GM18511 (cell line): ENCODE measurements at regions not wholly inside any gene's neighbourhood (a gene's known extent, or its start where the extent isn't known, plus 50 kb on each side); places are given as distances from the start of the nearest gene placed in this dataset.
A peak's percentile ranks its signal among the peaks of the same experiment; 100 is the strongest.

Experiments used
- ATAC-seq: cut with Tn5 transposase; IDR thresholded peaks from one replicate; pipeline ENCODE4 v1.9.1; 2021; ENCODE audit warnings: mild to moderate bottlenecking, moderate library complexity; ENCODE audit not compliant: unreplicated experiment

GRCh38 chr1:55277377-55278130 lies 62.4 kb upstream of the USP24 start:
- peak; percentile 95 for ATAC-seq

- no peak for ATAC-seq
These were observed 61.7 kb upstream of the USP24 start for GRCh38 chr1:55276671-55277376.

- ATAC-seq: no peak
These were observed 60.8 kb upstream of the USP24 start for GRCh38 chr1:55275941-55276341.

DNA sequence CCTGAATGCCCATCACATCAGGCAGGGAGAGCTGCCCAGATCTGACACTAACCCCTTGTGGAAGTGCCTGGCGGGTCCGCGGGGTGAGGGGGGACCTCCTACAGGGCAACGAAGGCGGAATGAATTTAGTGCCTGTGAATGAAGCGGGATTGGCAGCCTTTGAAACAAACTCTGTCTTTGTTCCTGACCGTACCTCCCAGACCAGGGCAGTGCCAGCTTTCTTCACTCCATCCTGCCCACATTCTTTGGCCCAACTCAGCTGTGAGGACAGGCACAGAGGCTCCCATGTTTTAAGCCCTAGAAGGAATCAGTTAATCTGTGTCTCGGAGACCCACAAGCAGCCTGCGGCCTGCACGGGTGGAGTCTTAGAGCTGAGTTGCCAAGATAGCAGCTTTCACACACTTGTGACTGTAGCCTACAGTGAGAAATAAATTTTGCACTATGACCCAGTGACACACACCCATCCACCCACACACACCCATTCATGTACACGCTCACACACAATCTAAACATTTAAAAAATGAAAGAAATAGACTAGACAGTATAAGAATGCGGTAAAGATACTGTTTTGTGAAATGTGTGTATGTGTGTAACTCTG lies 60.1 kb upstream of the USP24 start:
- no peak for ATAC-seq

DNA sequence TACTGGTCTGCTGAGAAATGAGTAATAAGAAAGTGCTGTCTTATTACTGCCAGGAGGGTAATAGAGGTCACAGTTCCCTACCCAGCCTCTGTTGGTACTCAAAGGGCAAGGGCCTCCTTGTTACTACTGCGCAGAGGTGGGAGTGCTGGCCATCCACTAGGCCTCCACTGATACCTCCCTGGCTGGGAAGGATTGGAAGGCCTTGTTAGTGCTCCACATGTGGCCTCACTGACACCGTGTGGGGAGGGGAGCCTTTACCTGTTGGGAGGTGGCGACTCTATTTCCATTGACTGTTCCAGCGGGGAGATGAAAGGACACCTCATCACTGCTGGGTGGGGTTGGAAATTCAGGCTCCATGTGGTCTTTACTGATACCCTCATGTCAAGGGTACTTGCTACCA lies 57.8 kb upstream of the USP24 start:
- ATAC-seq: no peak
